ENCODE measurements at regions not wholly inside any gene's neighbourhood (a gene's known extent, or its start where the extent isn't known, plus 50 kb on each side); places are given as distances from the start of the nearest gene placed in this dataset.

- TF ChIP-seq ZNF558 (tag by site-specific recombination; IDR thresholded peaks at IDR 0.05): no peak
- TF ChIP-seq ZNF214 (tag by site-specific recombination; IDR thresholded peaks at IDR 0.05; ENCODE audit: borderline replicate concordance): no peak
- TF ChIP-seq ZNF561 (tag by site-specific recombination; IDR thresholded peaks at IDR 0.05; ENCODE audit: borderline replicate concordance): no peak
- TF ChIP-seq GFI1B (tag by site-specific recombination; IDR thresholded peaks at IDR 0.05): no peak
Observed at GRCh38 chr6:122130518-122130917, 268.9 kb upstream of the HSF2 start (continued).

- no peak for TF ChIP-seq TCF7L2 (IDR thresholded peaks at IDR 0.05; ENCODE audit: borderline replicate concordance, low read depth, low read length)
- TF ChIP-seq ZNF449 (tag by site-specific recombination; IDR thresholded peaks at IDR 0.05): no peak
- no peak for TF ChIP-seq ZNF488 (tag by site-specific recombination; IDR thresholded peaks at IDR 0.05)
- TF ChIP-seq ZNF335 (tag by site-specific recombination; conservative IDR thresholded peaks at IDR 0.05): no peak
- no peak for TF ChIP-seq ZNF626 (tag by site-specific recombination; IDR thresholded peaks at IDR 0.05)
- TF ChIP-seq ZNF510 (tag by site-specific recombination; IDR thresholded peaks at IDR 0.05; ENCODE audit: insufficient replicate concordance): no peak
- Histone ChIP-seq H3K4me3 (ENCODE audit: low read depth, low read length) (no peak overlapping the region), H3K9me3 (ENCODE audit: control insufficient read depth, insufficient read depth, low read depth, low read length) (no peaks in the 10 kb centered on the region), H3K4me1 (ENCODE audit: control insufficient read depth, insufficient read depth, low read length) (no peaks in the 10 kb centered on the region), H3K27ac (ENCODE audit: extremely low read depth, low read depth, low read length) (no peak overlapping the region), H3K36me3 (ENCODE audit: control insufficient read depth in 2 of 2, insufficient read depth in 1 of 2, low read length in 2 of 2) (no peaks in the 10 kb centered on the region)
- ChIA-PET CTCF (interaction anchor here (0.5 kb wide), 1 partner anchor 8 kb away, joined by 4 read pairs; no protein-coding TSS in a partner anchor), POLR2A (no interaction called here)
Observed at GRCh38 chr6:122136386-122136785, 263.1 kb upstream of the HSF2 start.

- Histone ChIP-seq H3K36me3 (ENCODE audit: control insufficient read depth in 2 of 2, insufficient read depth in 1 of 2, low read length in 2 of 2) (no peaks in the 10 kb centered on the region), H3K4me3 (ENCODE audit: low read depth, low read length) (no peak overlapping the region), H3K4me1 (ENCODE audit: control insufficient read depth, insufficient read depth, low read length) (no peaks in the 10 kb centered on the region), H3K9me3 (ENCODE audit: control insufficient read depth, insufficient read depth, low read depth, low read length) (no peaks in the 10 kb centered on the region), H3K27ac (ENCODE audit: extremely low read depth, low read depth, low read length) (no peak overlapping the region)
- ChIA-PET CTCF (no interaction called here), POLR2A (no interaction called here)
- TF ChIP-seq ELK4 (IDR thresholded peaks at IDR 0.05; ENCODE audit: borderline replicate concordance, low read depth, low read length): no peak
- no peak for TF ChIP-seq TRIM28 (IDR thresholded peaks at IDR 0.05; ENCODE audit: borderline replicate concordance, low read length)
- TF ChIP-seq ZNF433 (tag by site-specific recombination; IDR thresholded peaks at IDR 0.05; ENCODE audit: low read depth): no peak
- no peak for TF ChIP-seq ZNF248 (tag by site-specific recombination; IDR thresholded peaks at IDR 0.05)
Observed at GRCh38 chr6:122140031-122140430, 259.4 kb upstream of the HSF2 start.

DNA sequence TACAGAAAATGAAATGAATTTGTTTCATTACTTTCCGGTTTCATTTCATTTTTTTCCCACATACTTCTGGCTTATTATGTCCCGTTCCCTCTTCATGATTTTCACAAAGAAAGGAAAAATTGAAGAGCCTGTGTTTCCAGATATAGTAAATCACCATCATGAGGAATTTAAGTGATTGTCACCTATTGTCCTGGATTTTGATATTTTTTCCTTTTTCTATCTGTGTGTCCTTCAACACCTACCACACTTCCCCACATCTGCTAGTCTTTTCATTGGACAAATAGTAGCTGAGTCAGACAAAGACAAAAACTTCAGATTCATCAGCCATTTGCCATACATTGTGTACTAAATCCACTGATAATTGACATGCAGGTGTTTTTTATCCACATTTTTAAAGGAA, 258.2 kb upstream of the HSF2 start:
- Histone ChIP-seq H3K36me3 (ENCODE audit: control insufficient read depth in 2 of 2, insufficient read depth in 1 of 2, low read length in 2 of 2) (no peaks in the 10 kb centered on the region), H3K4me3 (ENCODE audit: low read depth, low read length) (no peak overlapping the region), H3K4me1 (ENCODE audit: control insufficient read depth, insufficient read depth, low read length) (no peaks in the 10 kb centered on the region), H3K9me3 (ENCODE audit: control insufficient read depth, insufficient read depth, low read depth, low read length) (no peaks in the 10 kb centered on the region), H3K27ac (ENCODE audit: extremely low read depth, low read depth, low read length) (no peak overlapping the region)
- CTCF ChIA-PET: no interaction called here
- POLR2A ChIA-PET: no interaction called here
- TF ChIP-seq, protein P1, sequence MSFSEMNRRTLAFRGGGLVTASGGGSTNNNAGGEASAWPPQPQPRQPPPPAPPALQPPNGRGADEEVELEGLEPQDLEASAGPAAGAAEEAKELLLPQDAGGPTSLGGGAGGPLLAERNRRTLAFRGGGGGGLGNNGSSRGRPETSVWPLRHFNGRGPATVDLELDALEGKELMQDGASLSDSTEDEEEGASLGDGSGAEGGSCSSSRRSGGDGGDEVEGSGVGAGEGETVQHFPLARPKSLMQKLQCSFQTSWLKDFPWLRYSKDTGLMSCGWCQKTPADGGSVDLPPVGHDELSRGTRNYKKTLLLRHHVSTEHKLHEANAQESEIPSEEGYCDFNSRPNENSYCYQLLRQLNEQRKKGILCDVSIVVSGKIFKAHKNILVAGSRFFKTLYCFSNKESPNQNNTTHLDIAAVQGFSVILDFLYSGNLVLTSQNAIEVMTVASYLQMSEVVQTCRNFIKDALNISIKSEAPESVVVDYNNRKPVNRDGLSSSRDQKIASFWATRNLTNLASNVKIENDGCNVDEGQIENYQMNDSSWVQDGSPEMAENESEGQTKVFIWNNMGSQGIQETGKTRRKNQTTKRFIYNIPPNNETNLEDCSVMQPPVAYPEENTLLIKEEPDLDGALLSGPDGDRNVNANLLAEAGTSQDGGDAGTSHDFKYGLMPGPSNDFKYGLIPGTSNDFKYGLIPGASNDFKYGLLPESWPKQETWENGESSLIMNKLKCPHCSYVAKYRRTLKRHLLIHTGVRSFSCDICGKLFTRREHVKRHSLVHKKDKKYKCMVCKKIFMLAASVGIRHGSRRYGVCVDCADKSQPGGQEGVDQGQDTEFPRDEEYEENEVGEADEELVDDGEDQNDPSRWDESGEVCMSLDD (tag by site-specific recombination; IDR thresholded peaks at IDR 0.05): no peak
- TF ChIP-seq TCF7L2 (IDR thresholded peaks at IDR 0.05; ENCODE audit: borderline replicate concordance, low read depth, low read length): no peak
- TF ChIP-seq ZFP37 (tag by site-specific recombination; IDR thresholded peaks at IDR 0.05): no peak
- TF ChIP-seq ZNF629 (tag by site-specific recombination; IDR thresholded peaks at IDR 0.05): no peak
- no peak for TF ChIP-seq ZFP3 (tag by site-specific recombination; IDR thresholded peaks at IDR 0.05; ENCODE audit: low read depth)
